RWPE2 (cell line): ENCODE measurements at regions not wholly inside any gene's neighbourhood (a gene's known extent, or its start where the extent isn't known, plus 50 kb on each side); places are given as distances from the start of the nearest gene placed in this dataset.

Source experiments
- ATAC-seq: fragments of 200-7000 bp; cut with Tn5 transposase; 3 replicates; pipeline ENCODE4 v1.9.1; 2021; ENCODE audit warnings: low read depth
- DNase-seq: peaks from one replicate; pipeline ENCODE4 v3.0.0-alpha.2; 2020; ENCODE audit warnings: low spot score
- H3K27ac ChIP-seq: fragments of 450-650 bp; 2 replicates; pipeline ENCODE4 v1.5.1; 2017; ENCODE audit warnings: mild to moderate bottlenecking; ENCODE audit not compliant: poor library complexity, severe bottlenecking
- H3K27me3 ChIP-seq: fragments of 250-450 bp; sonication (Bioruptor Pico); 2 replicates; pipeline ENCODE4 v1.5.1; 2021; ENCODE audit warnings: mild to moderate bottlenecking, moderate library complexity; ENCODE audit not compliant: insufficient read depth, poor library complexity, severe bottlenecking
- H3K36me3 ChIP-seq: fragments of 250-450 bp; sonication (Bioruptor Pico); 2 replicates; pipeline ENCODE4 v1.5.1; 2020; ENCODE audit warnings: low read depth, mild to moderate bottlenecking, moderate library complexity
- H3K4me1 ChIP-seq: fragments of 250-450 bp; sonication (Bioruptor Pico); 2 replicates; pipeline ENCODE4 v1.5.1; 2021; ENCODE audit warnings: mild to moderate bottlenecking, moderate library complexity; ENCODE audit not compliant: insufficient read depth, poor library complexity, severe bottlenecking
- H3K4me3 ChIP-seq: fragments of 250-450 bp; sonication (Bioruptor Pico); 2 replicates; pipeline ENCODE4 v1.5.1; 2021; ENCODE audit warnings: mild to moderate bottlenecking, moderate library complexity; ENCODE audit not compliant: severe bottlenecking
- H3K9me3 ChIP-seq: fragments of 250-450 bp; sonication (Bioruptor Pico); 2 replicates; pipeline ENCODE4 v1.5.1; 2021; ENCODE audit warnings: mild to moderate bottlenecking, moderate library complexity; ENCODE audit not compliant: severe bottlenecking
- TF ChIP-seq, protein P1 (sequence below): fragments of 450-650 bp; IDR thresholded peaks from one replicate; pipeline ENCODE4 v1.5.1; 2017; ENCODE audit warnings: mild to moderate bottlenecking, moderate library complexity; ENCODE audit not compliant: poor library complexity, severe bottlenecking

DNA sequence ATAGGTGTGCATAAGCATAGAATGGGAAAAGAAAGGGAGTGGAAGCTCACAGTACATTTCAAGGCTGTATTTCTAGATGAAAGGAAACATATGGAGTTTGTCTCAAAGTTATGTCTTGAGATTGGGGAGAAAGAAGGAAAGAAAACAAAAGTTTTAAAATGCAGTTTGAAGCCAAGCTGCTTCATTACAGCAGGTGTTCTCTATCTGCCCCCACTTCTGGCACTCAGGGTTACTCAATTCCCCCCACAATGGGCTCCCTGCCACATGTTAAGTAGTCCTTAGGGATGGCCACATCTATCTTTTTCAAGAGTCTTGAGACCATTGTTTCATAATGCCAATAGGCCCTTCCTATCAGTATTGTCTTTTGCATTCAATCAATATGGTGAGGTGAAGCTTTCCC, 367.4 kb upstream of the ANXA10 start:
- H3K4me1 ChIP-seq = peaks cover 7% of the 10 kb centered on the region
- DNase-seq (no peak), ATAC-seq (no peak)
- H3K27ac ChIP-seq = no peak overlapping the region
- no peak overlapping the region for H3K4me3 ChIP-seq
- H3K36me3 ChIP-seq = no peaks in the 10 kb centered on the region
- no peaks in the 10 kb centered on the region for H3K9me3 ChIP-seq
- no peaks in the 10 kb centered on the region for H3K27me3 ChIP-seq
- TF ChIP-seq, protein P1, sequence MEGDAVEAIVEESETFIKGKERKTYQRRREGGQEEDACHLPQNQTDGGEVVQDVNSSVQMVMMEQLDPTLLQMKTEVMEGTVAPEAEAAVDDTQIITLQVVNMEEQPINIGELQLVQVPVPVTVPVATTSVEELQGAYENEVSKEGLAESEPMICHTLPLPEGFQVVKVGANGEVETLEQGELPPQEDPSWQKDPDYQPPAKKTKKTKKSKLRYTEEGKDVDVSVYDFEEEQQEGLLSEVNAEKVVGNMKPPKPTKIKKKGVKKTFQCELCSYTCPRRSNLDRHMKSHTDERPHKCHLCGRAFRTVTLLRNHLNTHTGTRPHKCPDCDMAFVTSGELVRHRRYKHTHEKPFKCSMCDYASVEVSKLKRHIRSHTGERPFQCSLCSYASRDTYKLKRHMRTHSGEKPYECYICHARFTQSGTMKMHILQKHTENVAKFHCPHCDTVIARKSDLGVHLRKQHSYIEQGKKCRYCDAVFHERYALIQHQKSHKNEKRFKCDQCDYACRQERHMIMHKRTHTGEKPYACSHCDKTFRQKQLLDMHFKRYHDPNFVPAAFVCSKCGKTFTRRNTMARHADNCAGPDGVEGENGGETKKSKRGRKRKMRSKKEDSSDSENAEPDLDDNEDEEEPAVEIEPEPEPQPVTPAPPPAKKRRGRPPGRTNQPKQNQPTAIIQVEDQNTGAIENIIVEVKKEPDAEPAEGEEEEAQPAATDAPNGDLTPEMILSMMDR = no peak

DNA sequence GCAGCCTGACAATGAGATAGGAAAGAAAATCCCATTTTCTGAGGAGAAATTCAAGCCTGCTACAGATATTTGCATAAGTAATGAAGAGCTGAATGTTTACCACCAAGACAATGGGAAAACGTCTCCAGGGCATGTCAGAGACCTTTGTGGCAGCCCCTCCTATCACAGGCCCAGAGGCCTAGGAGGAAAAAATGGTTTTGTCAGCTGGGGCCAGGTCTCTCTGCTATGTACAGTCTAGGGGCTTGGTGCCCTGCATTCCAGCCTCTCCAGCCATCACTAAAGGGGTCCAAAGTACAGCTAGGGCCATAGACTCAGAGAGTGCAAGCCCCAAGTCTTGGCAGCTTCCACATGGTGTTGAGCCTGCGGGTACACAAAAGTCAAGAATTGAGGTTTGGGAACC, 361.6 kb upstream of the ANXA10 start:
- Histone ChIP-seq H3K27ac (no peak overlapping the region), H3K9me3 (peaks cover 5% of the 10 kb centered on the region), H3K4me3 (no peak overlapping the region), H3K27me3 (no peaks in the 10 kb centered on the region), H3K36me3 (no peaks in the 10 kb centered on the region), H3K4me1 (no peaks in the 10 kb centered on the region)
- TF ChIP-seq, protein P1 = no peak
- DNase-seq = no peak
- no peak for ATAC-seq

DNA sequence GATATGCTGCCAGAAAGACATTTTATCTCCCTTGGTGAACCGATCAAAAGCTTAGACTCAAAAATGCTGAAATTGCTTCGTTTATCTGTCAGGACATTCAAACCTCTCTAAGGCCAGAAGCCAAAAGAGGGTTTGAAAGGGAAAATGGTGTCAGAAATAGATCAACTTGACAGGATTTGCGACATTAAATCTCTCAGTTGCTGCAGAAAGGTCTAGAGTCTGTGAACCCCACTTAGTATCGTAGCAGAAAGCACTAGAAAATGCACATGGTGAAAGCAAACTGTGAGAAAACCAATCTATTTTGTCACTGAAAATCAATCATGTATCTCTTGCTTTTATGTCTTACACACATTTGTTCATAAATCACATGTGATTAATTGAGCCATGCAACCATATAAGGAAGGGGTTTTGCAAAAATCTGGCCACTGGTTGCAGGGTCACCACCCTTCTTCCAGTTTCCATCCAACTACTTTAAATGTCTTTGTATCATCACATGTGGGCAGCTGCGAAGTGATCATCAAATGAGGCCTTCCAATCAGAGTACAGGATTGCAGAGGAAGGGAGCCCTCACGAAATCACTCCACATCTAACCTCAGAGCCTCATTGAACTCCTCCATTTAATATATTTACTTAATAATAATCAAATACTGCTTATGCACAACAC, 347.2 kb upstream of the ANXA10 start:
- H3K36me3 ChIP-seq = no peaks in the 10 kb centered on the region
- TF ChIP-seq, protein P1 = no peak
- no peaks in the 10 kb centered on the region for H3K4me1 ChIP-seq
- DNase-seq = no peak
- no peaks in the 10 kb centered on the region for H3K27me3 ChIP-seq
- H3K9me3 ChIP-seq = no peaks in the 10 kb centered on the region
- ATAC-seq = no peak
- H3K27ac ChIP-seq = no peak overlapping the region
- no peak overlapping the region for H3K4me3 ChIP-seq

DNA sequence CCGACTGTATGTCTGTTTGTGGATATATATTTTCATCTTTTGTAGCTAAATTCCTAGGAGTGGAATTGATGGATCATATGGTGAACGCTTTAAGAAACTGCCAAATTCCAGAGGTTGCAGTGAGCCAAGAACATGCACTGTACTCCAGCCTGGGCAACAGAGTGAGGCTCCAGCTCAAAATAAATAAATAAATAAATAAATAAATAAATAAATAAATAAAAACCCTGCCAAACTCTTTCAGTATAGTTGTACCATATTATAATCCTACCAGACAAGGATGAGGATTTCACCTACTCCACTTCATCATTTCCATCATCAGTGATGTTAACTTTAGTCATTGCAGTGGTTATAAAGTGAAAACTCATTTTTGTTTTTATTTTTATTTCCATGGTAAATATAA, 325.1 kb upstream of the ANXA10 start:
- DNase-seq = no peak
- no peak overlapping the region for H3K4me3 ChIP-seq
- no peaks in the 10 kb centered on the region for H3K27me3 ChIP-seq
- H3K9me3 ChIP-seq = no peaks in the 10 kb centered on the region
- no peaks in the 10 kb centered on the region for H3K36me3 ChIP-seq
- ATAC-seq = no peak
- TF ChIP-seq, protein P1 = no peak
- no peak overlapping the region for H3K27ac ChIP-seq
- no peaks in the 10 kb centered on the region for H3K4me1 ChIP-seq

DNA sequence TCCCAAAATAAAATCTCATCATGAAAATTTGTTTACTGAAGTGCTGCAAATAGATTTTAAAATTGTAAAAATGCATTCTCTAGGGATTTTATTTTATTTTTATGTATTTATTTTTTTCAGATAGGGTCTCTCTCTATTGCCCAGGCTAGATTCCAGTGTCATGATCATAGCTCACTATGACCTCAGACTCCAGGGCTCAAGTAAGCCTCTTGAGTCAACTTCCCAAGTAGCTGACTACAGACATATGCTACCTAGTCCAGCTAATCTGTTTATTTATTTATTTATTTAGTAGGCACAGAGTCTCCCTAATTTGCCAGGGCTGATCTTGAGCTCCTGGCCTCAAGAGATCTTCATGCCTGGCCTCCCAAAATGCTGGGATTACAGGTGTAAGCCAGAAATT, 317.7 kb upstream of the ANXA10 start:
- ATAC-seq (no peak), DNase-seq (no peak)
- TF ChIP-seq, protein P1 = no peak
- H3K9me3 ChIP-seq = no peaks in the 10 kb centered on the region
- no peak overlapping the region for H3K27ac ChIP-seq
- H3K27me3 ChIP-seq = no peaks in the 10 kb centered on the region
- H3K4me3 ChIP-seq = no peak overlapping the region
- H3K36me3 ChIP-seq = no peaks in the 10 kb centered on the region
- H3K4me1 ChIP-seq = no peaks in the 10 kb centered on the region
